ENCODE measurements at regions not wholly inside any gene's neighbourhood (a gene's known extent, or its start where the extent isn't known, plus 50 kb on each side); places are given as distances from the start of the nearest gene placed in this dataset.
"Not testable (repeated sequence)": the region's sequence is repeated elsewhere in the genome, so short reads cannot be mapped to it uniquely, and the experiment has no call there.

DNA sequence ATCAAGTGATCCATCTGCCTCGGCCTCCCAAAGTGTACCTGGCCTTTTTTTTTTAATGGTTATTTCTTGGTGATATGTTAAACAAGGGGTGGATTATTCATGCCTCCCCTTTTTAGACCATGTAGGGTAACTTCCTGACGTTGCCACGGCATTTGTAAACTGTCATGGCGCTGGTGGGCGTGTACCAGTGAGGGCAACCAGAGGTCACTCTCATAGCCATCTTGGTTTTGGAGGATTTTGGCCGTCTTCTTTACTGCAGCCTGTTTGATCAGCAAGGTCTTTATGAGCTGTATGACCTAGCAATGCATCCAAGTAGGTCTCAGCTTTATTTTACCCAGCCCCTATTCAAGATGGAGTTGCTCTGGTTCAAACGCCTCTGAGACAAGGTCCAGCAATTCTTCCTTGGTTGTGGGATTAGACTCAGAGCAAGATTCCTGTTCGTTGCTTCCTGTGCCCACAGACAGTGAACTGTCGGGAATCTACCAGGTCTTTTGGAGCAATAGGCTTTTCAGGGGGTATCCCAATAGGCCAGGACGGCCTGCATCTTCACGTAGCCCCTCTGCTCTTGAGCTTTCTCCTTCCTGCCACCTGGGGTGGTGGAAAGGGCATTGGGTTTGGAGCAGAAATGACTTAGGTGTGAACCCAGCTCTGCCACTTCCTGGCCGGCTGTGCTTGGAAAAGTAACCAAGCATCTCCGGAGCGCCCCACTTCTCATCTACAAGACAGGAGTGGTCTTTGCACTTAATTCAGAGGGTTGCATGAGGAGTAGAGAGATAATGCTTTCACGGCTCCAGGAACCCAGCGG, 52.9 kb upstream of the SEC14L1 start:
- Histone ChIP-seq H4K20me1 (ENCODE audit: control insufficient read depth, extremely low read depth, insufficient read depth, low read length) (no peaks in the 10 kb centered on the region), H3K9me3 (ENCODE audit: control insufficient read depth, insufficient read depth, low read depth, low read length) (no peaks in the 10 kb centered on the region), H3K4me2 (ENCODE audit: extremely low read depth, insufficient read depth, low read length) (peak overlapping the region; percentile 34), H3K79me2 (ENCODE audit: control insufficient read depth, insufficient read depth, low read length) (peaks cover 19% of the 10 kb centered on the region), H3K9ac (ENCODE audit: insufficient read depth, low read length) (peak overlapping the region; percentile 37), H3K27ac (ENCODE audit: insufficient read depth, low read length) (peak overlapping the region; percentile 96), H2AFZ (ENCODE audit: low read length) (peak overlapping the region; percentile 97), H3K36me3 (ENCODE audit: control insufficient read depth, insufficient read depth, low read length) (peaks cover 8% of the 10 kb centered on the region), H3K4me3 (replicated peaks in 1 of 4; ENCODE audit: control extremely low read depth in 1 of 4, insufficient read depth in 1 of 4, low read depth in 3 of 4, low read length in 4 of 4) (peak overlapping the region; percentile 36 to 98 (median 88)), H3K4me1 (ENCODE audit: control insufficient read depth, extremely low read depth, insufficient read depth, low read length) (peaks cover 3% of the 10 kb centered on the region), H3K27me3 (ENCODE audit: control insufficient read depth, insufficient read depth, low read length) (no peaks in the 10 kb centered on the region)
- DNase-seq (ENCODE audit: low read depth in 2 of 2): no peak
- TF ChIP-seq, protein P1, sequence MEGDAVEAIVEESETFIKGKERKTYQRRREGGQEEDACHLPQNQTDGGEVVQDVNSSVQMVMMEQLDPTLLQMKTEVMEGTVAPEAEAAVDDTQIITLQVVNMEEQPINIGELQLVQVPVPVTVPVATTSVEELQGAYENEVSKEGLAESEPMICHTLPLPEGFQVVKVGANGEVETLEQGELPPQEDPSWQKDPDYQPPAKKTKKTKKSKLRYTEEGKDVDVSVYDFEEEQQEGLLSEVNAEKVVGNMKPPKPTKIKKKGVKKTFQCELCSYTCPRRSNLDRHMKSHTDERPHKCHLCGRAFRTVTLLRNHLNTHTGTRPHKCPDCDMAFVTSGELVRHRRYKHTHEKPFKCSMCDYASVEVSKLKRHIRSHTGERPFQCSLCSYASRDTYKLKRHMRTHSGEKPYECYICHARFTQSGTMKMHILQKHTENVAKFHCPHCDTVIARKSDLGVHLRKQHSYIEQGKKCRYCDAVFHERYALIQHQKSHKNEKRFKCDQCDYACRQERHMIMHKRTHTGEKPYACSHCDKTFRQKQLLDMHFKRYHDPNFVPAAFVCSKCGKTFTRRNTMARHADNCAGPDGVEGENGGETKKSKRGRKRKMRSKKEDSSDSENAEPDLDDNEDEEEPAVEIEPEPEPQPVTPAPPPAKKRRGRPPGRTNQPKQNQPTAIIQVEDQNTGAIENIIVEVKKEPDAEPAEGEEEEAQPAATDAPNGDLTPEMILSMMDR (conservative IDR thresholded peaks at IDR 0.05 in 1 of 2, IDR thresholded peaks at IDR 0.05 in 1 of 2; ENCODE audit: low read depth in 1 of 2, low read length in 2 of 2): no peak
- no peak for TF ChIP-seq EZH2 (IDR thresholded peaks at IDR 0.05; ENCODE audit: low read length, missing control alignments)

DNA sequence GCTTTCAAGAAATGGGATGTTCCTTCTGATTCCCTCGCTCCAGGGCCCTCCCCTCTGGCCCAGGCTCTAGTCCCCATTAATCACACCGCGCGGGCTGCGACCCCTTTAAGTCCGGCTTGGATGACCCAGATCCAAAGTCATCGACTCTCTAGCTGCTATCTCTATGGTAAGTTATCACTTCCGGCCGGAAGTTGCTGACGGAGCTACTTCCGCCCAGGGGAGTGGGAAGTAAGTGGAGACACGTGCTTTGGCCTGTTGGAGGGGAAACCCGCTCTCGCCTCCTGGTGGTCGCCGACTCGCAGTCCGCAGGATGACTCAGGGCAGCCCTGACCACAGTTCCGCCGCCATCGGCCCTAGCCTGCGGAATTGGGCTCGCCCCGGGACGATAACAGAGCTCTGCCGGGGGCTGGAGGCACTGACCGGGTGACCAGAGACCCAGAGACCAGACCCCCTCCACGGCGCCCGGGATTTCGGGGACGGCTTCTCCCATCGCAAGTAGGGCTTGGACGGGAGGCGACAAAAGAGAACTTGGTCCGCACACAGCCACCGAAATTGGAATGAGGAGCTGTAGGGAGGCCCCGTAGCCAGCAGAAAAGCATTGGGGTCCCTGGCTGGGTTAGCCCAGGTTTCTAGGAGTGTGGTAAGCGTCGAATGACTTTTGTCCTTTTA, 52.2 kb upstream of the SEC14L1 start:
- Histone ChIP-seq H3K27ac (ENCODE audit: insufficient read depth, low read length) (peak overlapping the region; percentile 96), H3K36me3 (ENCODE audit: control insufficient read depth, insufficient read depth, low read length) (peaks cover 13% of the 10 kb centered on the region), H3K4me2 (ENCODE audit: extremely low read depth, insufficient read depth, low read length) (peak overlapping the region; percentile 99), H2AFZ (ENCODE audit: low read length) (peak overlapping the region; percentile 97), H3K9ac (ENCODE audit: insufficient read depth, low read length) (peak overlapping the region; percentile 95), H3K4me3 (replicated peaks in 1 of 4; ENCODE audit: control extremely low read depth in 1 of 4, insufficient read depth in 1 of 4, low read depth in 3 of 4, low read length in 4 of 4) (peak overlapping the region; percentile 83 to 98 (median 90)), H3K79me2 (ENCODE audit: control insufficient read depth, insufficient read depth, low read length) (peaks cover 19% of the 10 kb centered on the region), H4K20me1 (ENCODE audit: control insufficient read depth, extremely low read depth, insufficient read depth, low read length) (no peaks in the 10 kb centered on the region), H3K4me1 (ENCODE audit: control insufficient read depth, extremely low read depth, insufficient read depth, low read length) (peaks cover 3% of the 10 kb centered on the region), H3K9me3 (ENCODE audit: control insufficient read depth, insufficient read depth, low read depth, low read length) (no peaks in the 10 kb centered on the region), H3K27me3 (ENCODE audit: control insufficient read depth, insufficient read depth, low read length) (no peaks in the 10 kb centered on the region)
- TF ChIP-seq, protein P1 (conservative IDR thresholded peaks at IDR 0.05 in 1 of 2, IDR thresholded peaks at IDR 0.05 in 1 of 2; ENCODE audit: low read depth in 1 of 2, low read length in 2 of 2): peak; percentile 37 to 73
- no peak for TF ChIP-seq EZH2 (IDR thresholded peaks at IDR 0.05; ENCODE audit: low read length, missing control alignments)
- peak; percentile 98 for DNase-seq (ENCODE audit: low read depth in 2 of 2)

DNA sequence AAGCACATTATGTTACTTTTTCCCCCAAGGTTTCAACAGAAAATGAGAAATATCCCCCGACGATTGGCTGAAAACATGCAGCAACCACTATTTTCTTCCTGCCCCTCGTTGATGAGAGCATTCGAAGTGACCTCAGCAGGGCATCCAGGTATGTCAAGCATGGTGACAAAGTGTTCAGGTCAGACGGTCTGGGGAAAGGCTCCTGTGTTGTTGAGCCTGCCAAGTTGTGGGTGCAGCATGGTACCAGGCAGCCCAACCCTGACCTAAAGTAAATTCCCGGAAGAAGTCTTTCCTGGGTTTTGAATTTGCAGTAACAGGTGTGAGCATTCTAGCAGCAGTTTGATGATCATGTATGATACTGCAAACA, 51.7 kb upstream of the SEC14L1 start:
- Histone ChIP-seq H2AFZ (ENCODE audit: low read length) (peak overlapping the region; percentile 60), H3K36me3 (ENCODE audit: control insufficient read depth, insufficient read depth, low read length) (peaks cover 14% of the 10 kb centered on the region), H3K9me3 (ENCODE audit: control insufficient read depth, insufficient read depth, low read depth, low read length) (no peaks in the 10 kb centered on the region), H4K20me1 (ENCODE audit: control insufficient read depth, extremely low read depth, insufficient read depth, low read length) (no peaks in the 10 kb centered on the region), H3K4me1 (ENCODE audit: control insufficient read depth, extremely low read depth, insufficient read depth, low read length) (peaks cover 3% of the 10 kb centered on the region), H3K27ac (ENCODE audit: insufficient read depth, low read length) (peak overlapping the region; percentile 96), H3K4me2 (ENCODE audit: extremely low read depth, insufficient read depth, low read length) (peak overlapping the region; percentile 99), H3K27me3 (ENCODE audit: control insufficient read depth, insufficient read depth, low read length) (no peaks in the 10 kb centered on the region), H3K4me3 (replicated peaks in 1 of 4; ENCODE audit: control extremely low read depth in 1 of 4, insufficient read depth in 1 of 4, low read depth in 3 of 4, low read length in 4 of 4) (peak overlapping the region; percentile 83 to 98 (median 90)), H3K9ac (ENCODE audit: insufficient read depth, low read length) (peak overlapping the region; percentile 95), H3K79me2 (ENCODE audit: control insufficient read depth, insufficient read depth, low read length) (peaks cover 19% of the 10 kb centered on the region)
- no peak for DNase-seq (ENCODE audit: low read depth in 2 of 2)
- TF ChIP-seq, protein P1 (conservative IDR thresholded peaks at IDR 0.05 in 1 of 2, IDR thresholded peaks at IDR 0.05 in 1 of 2; ENCODE audit: low read depth in 1 of 2, low read length in 2 of 2): no peak
- no peak for TF ChIP-seq EZH2 (IDR thresholded peaks at IDR 0.05; ENCODE audit: low read length, missing control alignments)

DNA sequence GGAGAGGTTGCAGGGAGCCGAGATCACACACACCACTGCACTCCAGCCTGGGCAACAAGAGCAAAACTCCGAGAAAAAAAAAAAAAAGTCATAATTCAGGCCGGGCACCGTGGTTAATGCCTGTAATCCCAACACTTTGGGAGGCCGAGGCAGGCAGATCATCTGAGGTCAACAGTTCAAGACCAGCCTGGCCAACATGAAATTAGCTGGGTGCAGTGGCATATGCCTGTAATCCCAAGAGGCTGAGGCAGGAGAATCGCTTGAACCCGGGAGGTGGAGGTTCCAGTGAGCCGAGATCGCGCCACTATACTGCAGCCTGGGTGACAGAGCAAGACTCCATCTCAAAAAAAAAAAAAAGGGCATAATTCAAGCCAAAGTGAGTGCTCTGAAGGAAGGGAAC, 50.8 kb upstream of the SEC14L1 start:
- Histone ChIP-seq H3K36me3 (ENCODE audit: control insufficient read depth, insufficient read depth, low read length) (peaks cover 15% of the 10 kb centered on the region), H3K4me3 (replicated peaks in 1 of 4; ENCODE audit: control extremely low read depth in 1 of 4, insufficient read depth in 1 of 4, low read depth in 3 of 4, low read length in 4 of 4) (peak overlapping the region in 1 of 4 experiments; percentile 7), H3K79me2 (ENCODE audit: control insufficient read depth, insufficient read depth, low read length) (peaks cover 19% of the 10 kb centered on the region)
- not testable (repeated sequence) for H3K27me3 ChIP-seq (ENCODE audit: control insufficient read depth, insufficient read depth, low read length); H3K9me3 ChIP-seq (ENCODE audit: control insufficient read depth, insufficient read depth, low read depth, low read length); H3K4me2 ChIP-seq (ENCODE audit: extremely low read depth, insufficient read depth, low read length); H3K4me1 ChIP-seq (ENCODE audit: control insufficient read depth, extremely low read depth, insufficient read depth, low read length); DNase-seq (ENCODE audit: low read depth in 2 of 2); H2AFZ ChIP-seq (ENCODE audit: low read length); H3K9ac ChIP-seq (ENCODE audit: insufficient read depth, low read length); H4K20me1 ChIP-seq (ENCODE audit: control insufficient read depth, extremely low read depth, insufficient read depth, low read length); H3K27ac ChIP-seq (ENCODE audit: insufficient read depth, low read length)

Measured in fibroblast of lung (primary cell).